ENCODE measurements at regions not wholly inside any gene's neighbourhood (a gene's known extent, or its start where the extent isn't known, plus 50 kb on each side); places are given as distances from the start of the nearest gene placed in this dataset.
"Not testable (repeated sequence)": the region's sequence is repeated elsewhere in the genome, so short reads cannot be mapped to it uniquely, and the experiment has no call there.

- DNase-seq, result no peak
These were observed 1921.4 kb upstream of the PCDH20 start for GRCh38 chr13:63337041-63337440.

- DNase-seq, result no peak
These were observed 1920.9 kb upstream of the PCDH20 start for GRCh38 chr13:63336549-63336948.

DNA sequence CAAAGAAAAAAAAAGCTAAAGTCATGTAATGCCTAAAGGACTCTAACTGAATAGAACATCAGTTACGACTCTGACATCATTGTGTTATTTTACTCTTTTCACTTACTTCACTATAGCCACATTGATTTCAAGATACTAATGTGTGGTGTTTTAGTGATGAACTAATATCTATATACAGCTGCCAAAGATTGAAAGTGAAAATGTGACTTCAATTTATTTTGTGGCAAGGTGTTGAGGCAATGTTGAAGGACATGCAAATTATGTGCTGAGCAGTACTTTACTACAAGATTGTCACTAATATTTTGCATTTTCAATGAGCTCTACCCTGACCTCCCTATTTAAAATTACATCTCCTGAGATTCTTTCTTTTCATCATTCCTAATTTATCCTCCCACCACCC, 1911.9 kb upstream of the PCDH20 start:
- DNase-seq, result no peak

- no peak for DNase-seq
These were observed 1907.8 kb upstream of the PCDH20 start for GRCh38 chr13:63323441-63323840.

DNA sequence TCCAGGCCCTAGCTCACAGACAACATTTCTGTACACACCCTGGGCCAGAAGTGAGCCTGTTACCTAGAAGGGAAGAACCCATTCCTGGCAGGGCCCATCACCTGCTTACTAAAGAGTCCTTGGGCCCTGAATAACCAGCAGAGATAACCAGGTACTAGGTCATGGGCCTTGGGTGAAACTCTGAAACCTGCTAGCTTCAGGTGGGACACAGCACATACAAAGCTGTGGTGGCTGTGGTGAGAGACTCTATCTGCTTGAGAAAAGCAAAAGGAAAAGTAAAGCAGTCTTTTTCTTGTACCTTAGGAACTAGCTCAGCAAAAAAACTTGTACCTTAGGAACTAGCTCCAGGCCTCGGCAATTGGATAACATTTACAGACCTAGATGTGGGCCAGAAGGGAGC, 1895.9 kb upstream of the PCDH20 start:
- no peak for DNase-seq

DNA sequence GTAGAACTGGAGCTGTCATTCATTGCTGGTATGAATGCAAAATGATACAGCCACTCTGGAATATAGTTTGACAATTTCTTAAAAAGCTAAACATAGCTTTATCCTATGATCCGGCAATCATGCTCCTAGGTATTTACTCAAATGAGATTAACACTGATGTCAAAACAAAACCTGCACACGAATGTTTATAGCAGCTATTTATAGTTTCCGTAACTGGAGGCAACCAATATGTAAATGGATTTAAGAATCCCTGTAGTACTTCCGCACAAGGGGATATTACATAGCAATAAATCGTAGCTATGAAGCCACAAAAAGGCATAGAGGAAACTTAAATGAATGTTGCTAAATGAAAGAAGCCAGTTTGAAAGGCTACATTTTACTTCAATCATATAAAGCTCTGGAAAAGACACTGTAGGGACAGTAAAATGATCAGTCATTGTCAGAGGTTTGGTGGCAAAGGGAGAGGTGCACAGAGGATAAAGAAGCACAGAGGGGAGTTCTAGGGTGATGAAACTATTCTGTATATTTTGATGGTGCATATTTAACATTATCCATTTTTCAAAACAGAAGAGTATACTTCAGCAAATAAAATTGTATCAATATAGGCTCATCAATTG, 1893.0 kb upstream of the PCDH20 start:
- no peak for DNase-seq

GRCh38 chr13:63307228-63307627, 1891.6 kb upstream of the PCDH20 start:
- no peak for DNase-seq

DNA sequence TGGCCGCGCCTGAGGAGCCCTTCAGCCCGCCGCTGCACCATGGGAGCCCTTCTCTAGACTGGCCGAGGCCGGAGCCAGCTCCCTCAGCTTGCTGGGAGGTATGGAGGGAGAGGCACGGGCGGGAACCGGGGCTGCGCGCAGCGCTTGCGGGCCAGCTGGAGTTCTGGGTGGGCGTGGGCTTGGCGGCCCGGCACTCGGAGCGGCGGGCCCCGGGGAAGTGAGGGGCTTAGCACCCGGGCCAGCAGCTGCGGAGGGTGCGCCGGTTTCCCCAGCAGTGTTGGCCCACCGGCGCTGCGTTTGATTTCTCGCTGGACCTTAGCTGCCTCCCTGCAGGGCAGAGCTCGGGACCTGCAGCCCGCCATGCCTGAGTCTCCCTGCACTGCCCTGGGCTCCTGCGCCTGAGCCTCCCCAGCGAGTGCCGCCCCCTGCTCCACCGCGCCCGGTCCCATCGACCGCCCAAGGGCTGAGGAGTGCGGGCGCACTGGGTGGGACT, 1890.0 kb upstream of the PCDH20 start:
- no peak for DNase-seq

- DNase-seq, result no peak
These were observed 1888.8 kb upstream of the PCDH20 start for GRCh38 chr13:63304497-63304896.

- no peak for DNase-seq
These were observed 1884.3 kb upstream of the PCDH20 start for GRCh38 chr13:63299866-63300394.

DNA sequence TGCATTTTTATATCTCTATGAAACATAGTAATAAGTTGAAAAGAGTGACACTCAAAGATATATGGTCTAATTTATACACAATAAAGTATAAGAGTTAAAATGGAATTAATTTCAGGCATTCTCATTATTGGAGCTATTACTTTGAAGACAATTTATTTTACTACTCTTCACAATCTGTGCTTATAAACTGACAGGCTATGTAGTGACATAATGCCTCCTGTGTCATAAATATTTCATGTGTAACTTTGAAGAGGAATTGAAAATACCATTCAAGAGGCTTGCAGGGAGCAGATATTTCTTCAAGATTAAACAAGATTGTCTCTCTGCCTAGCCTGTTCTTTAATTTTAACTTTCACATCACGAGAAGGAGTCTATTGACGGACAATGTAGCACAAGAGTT, 1881.5 kb upstream of the PCDH20 start:
- DNase-seq, result no peak

DNA sequence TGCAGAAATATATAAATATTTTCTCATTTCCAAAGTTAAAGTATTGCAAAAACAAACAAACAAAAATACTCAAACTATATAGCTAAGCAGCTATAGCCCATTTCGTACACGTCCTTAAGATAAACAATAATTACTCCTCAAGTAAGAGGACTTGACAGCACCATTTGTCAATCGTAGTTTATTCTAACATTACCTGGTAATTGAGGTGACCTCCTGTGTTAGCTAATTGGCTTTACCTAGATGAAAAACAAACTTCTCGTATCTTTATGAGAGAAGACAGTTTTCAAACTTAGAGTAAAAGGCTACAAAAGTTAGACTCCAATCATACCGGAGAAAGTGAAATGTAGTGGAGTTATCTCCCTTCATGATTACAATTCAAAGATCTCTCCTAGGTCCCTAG, 1876.1 kb upstream of the PCDH20 start:
- DNase-seq, result no peak

DNA sequence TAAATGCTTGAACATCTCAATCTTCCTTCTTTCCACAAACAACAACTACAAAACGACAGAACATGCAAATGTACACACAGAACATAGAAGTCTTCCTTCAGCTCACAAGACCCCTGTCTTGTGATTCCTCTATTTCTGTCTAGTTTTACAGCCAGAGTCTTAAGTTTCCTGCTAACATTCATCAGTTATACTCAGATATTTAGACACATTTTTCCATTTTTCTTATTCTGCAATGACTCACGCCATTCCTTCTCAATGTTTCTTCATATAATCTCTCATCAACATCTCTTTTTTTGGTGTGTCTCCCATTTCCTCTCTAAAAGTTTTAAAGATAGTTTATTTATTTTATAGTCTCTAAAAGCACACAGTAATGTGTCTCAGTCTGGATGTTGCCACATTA, 1872.9 kb upstream of the PCDH20 start:
- no peak for DNase-seq

GRCh38 chr13:63287926-63288325, 1872.3 kb upstream of the PCDH20 start:
- DNase-seq, result no peak

- DNase-seq, result no peak
These were observed 1869.8 kb upstream of the PCDH20 start for GRCh38 chr13:63285426-63285825.

- DNase-seq, result no peak
These were observed 1863.5 kb upstream of the PCDH20 start for GRCh38 chr13:63279136-63279535.

- no peak for DNase-seq
These were observed 1859.1 kb upstream of the PCDH20 start for GRCh38 chr13:63274772-63275171.

DNA sequence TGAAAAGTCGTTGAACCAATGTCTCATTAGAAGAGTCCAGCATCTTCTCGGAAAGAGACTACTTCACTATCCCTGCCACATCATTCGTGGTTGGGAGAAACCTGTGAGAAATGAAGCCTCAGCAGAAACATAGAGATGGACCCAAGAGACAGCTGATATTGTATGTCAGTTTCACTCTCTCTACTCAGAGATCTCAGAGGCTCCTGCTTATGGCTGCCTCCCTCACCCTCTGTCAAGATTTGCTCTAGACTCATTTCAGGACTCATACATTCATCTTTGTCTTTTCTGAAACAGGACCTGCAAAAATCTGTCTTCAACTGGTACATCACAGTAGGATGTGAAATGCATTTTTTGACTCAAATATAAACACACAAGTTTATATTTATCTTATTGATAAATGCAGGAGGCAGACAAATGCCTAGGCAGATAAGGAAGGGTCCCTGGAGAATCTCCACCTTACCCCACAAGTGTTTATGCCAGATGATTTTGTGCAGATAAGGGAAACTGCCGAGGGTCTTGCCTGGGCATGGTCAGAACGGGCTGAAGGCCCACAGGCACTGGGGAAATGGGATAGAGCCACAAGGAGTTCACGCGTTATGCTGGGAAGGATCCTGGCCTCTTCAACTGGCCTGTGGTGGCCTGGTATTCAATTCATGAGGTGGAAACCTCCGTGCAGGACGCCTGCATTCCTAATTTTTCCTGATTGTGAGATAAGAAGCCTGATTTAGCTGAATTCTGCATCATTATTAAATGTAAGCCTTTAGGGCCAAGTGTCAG, 1834.0 kb upstream of the PCDH20 start:
- no peak for DNase-seq

DNA sequence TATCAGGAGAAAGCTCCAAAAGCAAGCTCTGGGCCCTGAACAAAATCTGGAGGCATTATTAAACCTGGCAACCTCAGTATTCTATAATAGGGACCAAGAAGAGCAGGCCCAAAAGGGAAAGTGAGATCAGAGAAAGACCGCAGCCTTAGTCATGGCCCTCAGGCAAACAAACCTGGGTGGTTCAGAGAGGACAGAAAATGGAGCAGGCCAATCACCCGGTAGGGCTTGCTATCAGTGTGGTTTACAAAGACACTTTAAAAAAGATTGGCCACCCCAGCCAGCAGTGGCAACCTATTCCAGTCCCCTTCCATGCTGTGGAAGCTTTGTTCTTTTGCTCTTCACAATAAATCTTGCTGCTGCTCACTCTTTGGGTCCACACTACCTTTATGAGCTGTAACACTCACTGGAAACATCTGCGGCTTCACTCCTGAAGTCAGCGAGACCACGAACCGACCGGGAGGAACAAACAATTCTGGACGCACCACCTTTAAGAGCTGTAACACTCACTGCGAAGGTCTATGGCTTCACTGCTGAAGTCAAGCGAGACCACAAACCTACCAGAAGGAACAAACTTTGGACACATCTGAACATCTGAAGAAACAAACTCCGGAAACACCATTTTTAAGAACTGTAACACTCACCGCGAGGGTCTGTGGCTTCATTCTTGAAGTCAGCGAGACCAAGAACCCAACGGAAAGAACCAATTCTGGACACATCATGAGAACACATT, 1821.2 kb upstream of the PCDH20 start:
- DNase-seq, result not testable (repeated sequence)

- DNase-seq, result not testable (repeated sequence)
These were observed 1802.9 kb upstream of the PCDH20 start for GRCh38 chr13:63218596-63218995.

GRCh38 chr13:63209330-63210017, 1793.8 kb upstream of the PCDH20 start:
- no peak for DNase-seq

DNA sequence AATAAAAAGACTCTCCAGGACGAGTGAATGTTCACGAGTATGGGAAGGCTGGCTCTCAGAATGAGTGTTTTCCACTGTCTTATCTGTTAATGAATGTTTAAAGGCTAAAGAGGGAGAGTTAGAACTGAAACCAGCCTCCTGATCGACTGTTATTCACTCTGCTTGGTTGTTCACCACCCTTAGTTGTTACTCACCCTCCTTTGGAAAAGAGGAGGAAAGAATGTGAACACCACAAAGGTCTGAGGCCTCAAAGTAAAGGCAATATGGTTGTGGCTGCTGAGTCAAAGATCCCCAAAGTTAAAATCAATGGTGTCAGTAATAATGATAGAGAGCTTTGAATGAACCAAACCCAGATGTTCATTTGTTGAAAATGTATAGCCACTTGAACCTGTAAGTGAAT, 1793.2 kb upstream of the PCDH20 start:
- DNase-seq, result no peak

GRCh38 chr13:63206461-63206860, 1790.8 kb upstream of the PCDH20 start:
- DNase-seq, result no peak
